GM18867 (cell line): ENCODE measurements at regions not wholly inside any gene's neighbourhood (a gene's known extent, or its start where the extent isn't known, plus 50 kb on each side); places are given as distances from the start of the nearest gene placed in this dataset.

Experiments used
- ATAC-seq: cut with Tn5 transposase; IDR thresholded peaks from one replicate; pipeline ENCODE4 v1.9.1; 2021; ENCODE audit warnings: mild to moderate bottlenecking, moderate library complexity; ENCODE audit not compliant: unreplicated experiment

DNA sequence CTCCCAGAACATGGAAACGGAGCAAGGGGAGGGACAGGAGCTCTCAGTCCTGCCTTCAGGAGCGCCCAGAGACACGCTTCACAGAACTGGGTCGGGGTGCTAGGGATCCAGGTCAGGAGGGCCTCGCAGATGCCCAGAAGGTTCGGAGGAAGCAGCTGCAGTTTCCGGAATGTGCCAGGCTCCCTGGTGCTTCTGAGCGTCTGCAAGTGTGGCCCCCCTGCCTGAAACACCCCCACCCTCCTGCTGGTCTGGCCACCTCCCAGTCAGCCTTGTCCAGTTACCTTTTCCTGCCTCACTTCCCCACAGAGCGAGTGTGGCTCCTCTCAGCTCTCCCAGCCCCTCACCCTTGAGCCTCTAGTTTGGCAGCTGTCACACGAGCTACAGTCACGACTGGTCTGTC is 88.3 kb upstream of the TAF1B start:
- no peak for ATAC-seq

DNA sequence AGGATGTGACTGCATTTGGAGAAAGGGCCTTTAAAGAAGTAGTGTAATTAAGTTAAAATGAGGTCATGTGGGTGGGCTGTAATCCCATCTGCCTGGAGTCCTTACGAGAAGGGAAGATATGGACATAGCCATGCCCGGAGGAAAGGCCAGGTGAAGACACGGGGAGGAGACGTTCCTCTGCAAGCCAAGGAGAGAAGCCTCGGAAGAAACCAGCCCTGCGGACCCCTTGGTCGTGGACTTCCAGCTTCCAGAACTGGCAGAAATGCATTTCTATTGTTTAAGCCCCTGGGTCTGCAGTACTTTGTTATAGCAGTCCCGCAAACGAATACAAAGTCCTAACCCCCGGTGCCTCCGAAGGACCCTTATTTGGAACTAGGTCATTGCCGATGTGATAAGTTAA is 87.6 kb upstream of the TAF1B start:
- ATAC-seq: no peak

DNA sequence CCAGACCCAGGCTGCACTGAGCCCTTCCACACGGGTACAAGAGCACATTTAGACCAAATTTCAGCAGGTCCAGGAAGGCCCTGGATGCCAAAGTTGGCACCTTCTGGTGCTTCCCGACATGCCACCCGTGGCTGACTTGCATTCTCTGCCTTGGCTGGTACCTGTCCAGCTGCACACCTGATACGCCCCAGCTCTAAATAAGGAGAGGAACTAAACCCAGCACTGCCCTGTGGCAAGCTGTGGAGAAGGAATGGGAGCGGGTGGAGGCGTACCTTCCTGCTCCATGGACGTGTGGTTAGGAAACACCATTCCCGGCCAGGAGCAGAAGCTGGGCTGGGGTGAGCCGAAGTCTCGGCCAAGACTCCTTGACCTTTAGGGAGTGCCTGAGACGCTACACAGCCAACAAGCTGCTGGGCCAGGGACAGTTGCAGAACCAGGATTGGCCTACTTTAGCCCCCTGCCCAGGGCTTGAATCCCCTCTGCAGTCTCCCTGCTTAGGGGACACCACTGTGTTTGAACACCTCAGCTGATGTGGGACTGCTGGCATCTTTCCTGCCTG is 86.5 kb upstream of the TAF1B start:
- no peak for ATAC-seq

DNA sequence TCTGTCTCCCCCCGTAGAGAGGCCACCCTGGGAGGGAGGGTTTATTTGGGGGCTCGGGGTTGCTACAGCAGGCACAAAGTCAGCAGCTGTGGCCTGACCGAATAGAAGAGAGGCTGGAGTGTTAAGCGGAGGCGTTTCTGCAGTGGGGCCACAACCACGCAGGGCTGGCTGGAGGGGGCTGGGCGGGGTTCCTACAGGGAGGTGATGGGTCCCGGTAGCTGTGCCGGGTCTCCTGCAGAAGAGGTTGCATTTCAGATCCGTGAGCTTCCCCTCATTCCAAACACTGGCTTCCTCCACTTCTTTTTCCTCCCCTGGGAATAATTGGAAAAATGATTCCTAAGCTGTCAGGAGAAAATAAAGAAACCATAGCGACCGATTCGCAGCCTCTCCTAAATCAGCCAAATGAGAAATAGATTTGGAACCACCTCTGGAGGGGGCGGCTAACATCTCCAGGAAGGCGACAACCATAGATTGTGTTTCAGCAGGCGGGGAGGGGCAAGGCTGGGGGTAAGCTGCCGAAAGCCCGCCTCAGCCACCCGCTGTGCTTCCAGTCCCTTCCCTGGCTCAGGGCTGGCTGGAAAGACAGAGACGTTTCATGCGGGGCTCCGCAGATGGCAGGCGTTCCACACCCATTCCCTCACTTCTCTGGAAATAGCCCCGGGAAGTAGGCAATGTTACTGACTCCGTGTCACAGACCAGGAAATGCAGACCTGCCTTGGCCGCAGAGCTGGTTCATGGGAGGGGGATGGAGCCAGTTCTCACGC is 85.6 kb upstream of the TAF1B start:
- no peak for ATAC-seq

DNA sequence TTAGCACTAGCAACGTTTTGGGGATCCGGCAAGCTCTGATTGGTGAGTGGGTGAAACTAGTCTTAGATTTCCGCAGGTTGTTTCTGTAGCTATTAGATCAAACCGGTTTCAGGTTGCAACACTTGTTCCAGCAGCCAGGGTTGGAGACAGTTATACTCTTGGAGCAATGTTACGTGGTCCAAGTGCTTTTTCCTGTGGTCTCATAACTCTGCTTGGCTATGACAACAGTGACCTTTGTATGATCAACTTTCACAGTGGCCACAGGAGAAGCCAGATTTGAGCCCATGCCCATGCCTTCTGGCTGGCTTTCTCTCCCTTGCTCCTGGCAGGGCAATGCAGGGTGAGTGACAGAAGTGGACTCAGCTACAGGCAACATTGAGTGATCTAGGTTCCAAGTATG is 84.5 kb upstream of the TAF1B start:
- ATAC-seq: no peak

DNA sequence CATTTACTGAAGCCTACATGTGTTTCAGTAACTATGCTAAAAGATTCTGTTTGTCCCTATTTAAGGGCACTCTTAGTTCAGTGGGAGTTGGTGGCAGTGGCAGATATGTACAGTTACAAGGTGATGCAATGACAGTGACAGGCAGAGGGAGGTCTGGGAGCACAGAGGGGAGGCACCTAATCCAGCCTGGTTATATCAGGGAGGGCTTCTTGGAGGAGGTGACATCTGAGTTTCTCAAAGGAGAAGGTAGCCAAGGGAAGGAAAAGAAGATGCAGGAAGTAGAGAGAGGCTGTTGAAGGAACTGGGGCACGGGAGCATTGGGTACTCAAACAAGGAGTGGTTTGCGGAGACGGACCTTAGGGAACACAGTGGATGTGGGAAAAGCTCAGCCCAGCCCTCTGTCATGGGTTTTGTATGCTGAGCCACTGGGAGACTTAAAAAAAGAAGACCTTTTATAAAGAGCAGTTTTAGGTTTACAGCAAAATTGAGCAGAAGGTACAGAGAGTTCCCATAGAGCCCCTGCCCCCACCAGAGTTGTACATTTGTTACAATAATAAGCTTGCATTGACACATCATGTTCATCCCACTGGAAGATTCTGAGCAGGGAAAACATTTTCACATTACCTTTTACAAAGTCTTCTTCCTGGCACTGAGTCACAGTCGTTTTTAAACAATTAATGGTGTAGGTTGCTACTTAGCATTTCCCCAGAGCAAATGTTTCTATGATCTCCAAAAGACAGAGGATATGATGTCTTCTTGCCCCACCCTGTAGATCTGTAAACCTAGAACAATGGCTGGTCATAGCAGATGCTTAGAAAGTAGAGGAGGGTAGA is 83.0 kb upstream of the TAF1B start:
- no peak for ATAC-seq

DNA sequence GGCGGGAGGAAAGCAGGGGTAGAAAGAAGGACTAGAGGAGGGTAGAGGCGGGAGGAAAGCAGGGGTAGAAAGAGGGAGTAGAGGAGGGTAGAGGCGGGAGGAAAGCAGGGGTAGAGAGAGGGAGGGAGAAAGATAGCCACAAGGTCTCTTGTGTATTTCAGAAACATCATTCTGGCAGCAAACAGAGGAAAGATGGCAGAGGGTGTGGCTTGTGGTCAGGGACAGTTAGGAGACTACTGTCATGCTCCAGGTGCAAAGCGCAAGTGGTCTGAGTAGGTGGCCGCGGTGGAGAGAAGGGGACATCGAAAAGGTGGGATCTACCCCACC is 82.4 kb upstream of the TAF1B start:
- ATAC-seq: no peak

DNA sequence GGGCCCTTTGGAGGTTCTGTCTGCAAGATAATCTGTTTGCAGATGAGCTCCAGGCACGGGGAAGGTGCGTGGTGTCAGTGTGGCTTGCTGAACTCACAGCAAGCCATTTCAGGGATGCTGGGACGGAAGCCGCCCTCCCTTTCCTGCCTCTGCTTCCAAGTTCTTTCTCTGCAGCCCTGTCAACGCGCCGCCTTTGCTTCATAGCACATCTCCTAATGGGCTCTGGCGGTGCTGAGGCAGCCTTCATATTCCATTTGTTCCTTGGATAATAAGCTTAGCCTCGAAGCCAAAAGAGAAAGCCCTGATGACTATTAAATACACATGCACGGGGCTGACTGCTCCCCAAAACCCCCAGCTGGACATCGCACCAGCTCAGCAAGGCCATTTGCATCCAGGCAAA is 81.7 kb upstream of the TAF1B start:
- no peak for ATAC-seq

DNA sequence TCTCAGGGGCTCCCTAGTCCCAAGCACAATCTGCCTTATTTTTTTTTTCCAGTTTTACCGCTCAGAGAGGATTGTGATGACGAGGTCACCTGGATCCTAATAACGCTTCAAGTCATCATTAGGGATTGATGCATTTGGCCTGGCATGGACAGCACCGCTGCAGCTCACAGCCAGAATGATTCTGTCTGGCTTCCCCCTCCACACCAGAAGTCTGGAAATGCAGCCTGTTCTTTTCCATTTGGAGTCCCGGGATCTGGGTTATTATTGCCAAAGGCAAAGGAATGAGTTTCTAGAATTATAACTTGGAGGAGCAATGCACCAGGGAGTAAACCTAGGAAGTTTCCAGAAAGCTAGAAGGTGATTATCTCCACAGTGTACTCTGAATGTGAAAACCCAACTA is 81.1 kb upstream of the TAF1B start:
- no peak for ATAC-seq

DNA sequence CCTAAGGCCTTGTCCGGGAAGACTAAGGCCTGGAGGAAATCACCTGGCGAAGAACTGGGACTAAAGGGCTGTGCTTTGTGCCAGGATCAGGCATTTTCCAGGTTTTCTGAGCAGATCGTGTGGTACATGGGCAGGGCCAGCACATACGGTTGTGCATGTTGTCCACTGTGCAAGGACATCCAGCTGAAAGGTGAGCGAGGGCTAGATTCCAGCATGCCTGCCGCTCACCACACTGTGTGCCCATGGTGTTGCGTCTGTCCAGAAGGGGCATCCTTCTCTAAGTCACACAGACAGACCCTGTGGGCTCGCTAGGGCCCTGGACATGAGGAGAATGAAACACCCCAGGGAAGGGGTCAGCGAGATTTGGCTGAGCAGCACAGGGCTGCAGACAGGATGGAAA is 80.3 kb upstream of the TAF1B start:
- no peak for ATAC-seq

DNA sequence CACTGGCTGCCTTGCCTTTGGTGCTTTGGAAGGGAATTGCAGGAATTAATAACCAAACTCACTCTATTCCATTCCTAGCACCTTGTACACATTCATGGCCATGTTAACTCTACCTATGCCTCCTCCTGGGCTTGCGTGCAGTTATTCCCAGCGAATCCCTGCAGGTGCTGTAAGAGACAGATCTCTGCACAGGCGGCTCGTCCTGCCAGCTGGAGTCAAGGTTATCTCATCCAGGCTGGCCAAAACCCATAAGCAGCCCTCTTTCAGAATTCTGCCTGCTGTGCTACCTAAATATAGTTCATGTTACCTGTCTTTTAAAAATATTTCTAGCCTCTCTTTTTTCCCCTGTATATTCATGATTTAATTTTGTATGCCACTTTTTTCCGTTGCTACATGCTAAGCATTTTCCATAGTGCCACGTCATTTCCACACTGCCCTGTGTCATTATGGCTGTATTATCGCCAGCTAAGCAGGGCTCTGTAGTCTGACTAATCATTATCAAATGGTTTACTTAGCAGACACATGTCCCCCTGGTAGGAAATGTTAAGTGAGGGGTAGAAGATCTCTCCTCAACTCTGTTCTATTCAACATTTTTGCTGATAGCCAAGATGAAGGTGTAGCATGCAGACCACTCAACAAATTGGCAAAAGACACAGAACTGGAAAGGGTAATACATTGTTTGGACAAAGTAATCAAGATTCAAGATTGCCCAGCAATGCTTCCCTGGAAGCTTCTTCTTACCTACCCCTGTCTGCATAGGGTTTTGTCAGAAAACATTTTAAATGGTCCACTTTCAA is 79.7 kb upstream of the TAF1B start:
- ATAC-seq: no peak

DNA sequence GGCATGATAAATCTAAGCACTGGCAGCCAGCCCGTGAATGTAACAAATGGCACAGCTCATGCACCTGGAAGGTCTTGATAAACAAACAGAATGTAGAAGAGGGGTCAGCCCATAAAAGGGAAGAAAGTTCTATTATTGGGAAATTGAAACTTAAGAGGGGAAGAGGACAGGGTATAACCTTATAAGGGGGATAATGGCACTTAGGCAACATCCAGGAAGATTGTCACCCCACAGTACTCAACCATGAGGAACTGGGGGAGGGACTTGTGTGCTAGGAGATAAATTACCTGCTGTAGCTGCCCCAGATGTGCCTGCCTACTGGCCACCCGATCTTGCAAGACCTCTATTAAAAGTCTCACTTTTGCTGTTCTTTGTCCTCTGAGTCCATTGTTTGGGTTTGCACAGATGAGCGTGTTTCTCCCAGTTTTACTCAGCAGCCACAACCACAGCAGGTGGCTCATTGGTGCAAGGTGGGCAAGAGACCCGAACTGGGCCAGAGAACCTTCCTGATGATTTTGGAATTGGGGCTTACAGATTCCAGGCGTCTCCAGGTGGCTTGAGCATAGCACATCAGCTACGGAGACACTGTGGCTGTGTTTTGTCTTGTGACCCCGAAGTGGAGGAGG is 79.0 kb upstream of the TAF1B start:
- ATAC-seq: no peak

DNA sequence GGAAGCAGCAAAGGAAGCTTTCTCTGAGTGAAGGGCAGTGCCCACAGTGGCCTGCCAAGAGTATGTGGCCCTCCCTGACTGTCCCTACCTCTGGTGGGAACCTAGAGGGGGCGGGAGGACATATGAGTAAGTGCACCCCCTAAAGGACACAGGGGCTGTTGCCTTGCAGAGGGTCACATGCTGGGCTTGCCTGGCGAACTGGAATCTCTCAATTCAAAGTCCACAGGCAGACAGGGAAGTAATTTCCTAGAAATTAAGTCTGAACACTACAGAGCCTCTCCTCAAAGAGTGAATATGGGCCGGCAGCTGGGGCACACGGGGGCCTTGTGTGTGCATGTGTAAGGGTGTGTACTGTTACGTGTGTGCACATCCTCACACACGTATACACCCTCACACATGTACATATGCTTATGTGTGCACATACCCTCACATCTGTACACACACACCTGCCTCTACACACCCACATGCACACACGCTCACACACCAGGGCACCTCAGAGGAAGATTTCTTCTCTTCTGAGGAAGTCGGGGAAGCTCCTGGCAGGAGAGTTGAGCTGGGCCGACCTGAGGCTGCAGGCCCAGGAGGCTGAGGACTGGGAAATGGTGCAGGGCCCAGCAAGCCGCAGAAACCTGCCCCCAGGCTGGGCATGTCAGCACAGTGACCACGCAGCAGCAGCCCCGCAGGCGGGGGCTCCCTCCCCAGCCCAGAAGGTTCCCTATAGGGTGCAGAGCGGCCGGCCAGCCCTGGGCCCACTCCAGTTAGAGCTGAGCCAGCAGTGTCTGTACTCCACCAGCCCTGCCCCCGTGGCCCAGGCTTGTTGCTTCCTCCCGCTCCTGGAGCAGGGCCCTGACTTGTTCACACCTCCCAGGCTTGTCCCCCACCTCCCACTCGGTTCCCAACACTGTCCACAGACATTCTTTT is 77.4 kb upstream of the TAF1B start:
- ATAC-seq: no peak

DNA sequence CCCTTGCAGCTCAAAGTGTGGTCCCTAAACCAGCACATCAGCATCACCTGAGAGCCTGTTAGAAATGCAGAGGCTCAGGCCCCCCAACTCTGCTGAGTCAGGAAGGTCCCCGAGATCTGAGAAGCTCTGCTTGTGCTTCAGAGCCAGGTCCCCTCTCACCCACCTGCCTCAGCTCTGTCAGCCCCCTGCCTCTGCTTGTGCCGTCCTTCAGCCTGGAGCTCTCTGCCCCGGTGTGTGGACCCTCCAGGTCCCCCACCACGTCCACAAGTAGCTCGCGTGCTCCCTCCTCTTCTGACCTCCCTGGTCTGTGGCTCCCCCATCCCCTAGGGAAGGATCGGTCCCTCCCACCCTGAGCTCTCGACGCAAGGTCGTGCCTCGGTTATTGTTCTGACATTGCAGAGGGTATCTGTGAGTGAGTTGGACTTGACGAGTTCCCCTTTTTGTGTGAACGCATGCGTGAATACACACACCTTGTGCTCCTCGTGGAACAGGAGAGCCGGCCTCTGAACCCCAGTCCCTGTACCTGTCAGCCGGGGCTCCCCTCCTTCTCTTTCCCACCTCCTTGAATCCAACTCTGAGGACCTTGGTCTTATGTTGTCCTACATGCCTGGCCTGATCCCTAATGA is 75.5 kb upstream of the TAF1B start:
- no peak for ATAC-seq

DNA sequence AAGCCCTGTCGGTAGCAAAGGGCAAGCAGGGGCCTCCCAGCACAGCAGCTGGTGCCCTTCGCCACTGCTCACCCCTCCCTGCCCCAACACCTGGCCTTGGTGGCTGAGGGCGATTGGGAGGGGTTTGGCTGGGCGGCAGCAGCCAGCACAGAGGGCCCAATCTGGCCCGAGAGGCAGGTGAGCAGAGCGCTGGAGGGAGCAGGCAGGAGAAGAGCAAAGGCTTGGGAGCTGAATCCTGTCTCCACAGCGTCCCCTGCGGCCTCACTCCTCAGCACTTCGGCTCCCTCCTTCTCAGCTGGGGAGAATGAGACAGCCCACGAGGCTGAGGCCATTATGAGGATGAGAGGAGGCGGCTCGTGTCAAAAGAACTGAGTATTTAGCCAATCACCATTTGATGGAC is 74.9 kb upstream of the TAF1B start:
- ATAC-seq: no peak

DNA sequence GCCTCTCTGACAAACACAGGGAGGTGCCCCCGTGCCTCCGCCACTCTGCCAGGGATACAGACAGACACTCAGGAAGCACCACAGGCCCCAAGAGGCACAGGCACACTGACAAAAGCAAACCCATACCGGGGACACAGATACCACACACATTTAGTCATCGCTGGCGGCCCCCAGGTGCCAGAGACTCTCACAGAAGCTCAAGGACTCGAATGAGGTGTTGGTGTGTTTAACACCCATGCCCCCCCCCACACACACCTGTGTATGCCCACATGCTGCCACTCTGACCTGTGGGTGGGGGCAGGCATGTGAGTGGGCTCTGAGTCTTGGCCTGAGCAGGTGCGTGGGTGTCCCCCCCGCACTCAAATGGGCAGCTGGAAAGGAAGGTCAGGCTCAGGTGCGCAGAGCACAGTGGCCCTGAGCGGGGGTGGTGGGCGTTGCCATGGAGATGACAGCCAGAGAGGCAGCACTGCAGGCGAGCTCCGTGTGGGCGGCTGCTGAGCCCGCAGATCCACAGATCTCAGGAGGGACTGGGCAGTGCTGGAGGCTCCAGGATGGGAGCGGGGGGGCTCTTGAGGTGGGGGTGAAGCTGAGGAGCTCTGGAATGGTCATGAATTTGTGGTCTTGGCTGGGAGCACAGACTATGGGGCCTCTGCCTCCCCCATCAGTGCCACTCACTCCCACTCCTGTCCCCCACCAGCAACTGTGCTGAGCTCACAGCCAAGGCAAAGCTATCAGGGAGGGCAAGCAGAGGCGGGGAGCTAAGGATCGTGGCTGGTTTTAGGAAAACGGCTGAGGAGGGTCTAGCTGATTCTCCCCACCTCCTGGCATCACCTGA is 73.9 kb upstream of the TAF1B start:
- ATAC-seq: no peak

DNA sequence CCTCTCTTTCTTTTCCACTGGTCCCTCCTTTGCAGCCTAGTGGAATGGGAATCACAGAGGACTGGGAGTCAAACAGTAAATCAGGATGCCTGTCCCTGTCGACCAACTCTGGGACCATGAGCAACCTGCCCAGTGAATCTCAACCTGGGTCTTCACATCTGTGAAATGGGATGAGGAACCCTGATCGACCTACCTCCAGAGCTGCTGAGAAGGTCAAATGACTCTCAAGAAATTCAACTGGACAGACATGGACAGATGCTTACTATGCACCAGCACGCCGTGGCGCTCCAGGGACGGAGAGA is 73.3 kb upstream of the TAF1B start:
- ATAC-seq: no peak

DNA sequence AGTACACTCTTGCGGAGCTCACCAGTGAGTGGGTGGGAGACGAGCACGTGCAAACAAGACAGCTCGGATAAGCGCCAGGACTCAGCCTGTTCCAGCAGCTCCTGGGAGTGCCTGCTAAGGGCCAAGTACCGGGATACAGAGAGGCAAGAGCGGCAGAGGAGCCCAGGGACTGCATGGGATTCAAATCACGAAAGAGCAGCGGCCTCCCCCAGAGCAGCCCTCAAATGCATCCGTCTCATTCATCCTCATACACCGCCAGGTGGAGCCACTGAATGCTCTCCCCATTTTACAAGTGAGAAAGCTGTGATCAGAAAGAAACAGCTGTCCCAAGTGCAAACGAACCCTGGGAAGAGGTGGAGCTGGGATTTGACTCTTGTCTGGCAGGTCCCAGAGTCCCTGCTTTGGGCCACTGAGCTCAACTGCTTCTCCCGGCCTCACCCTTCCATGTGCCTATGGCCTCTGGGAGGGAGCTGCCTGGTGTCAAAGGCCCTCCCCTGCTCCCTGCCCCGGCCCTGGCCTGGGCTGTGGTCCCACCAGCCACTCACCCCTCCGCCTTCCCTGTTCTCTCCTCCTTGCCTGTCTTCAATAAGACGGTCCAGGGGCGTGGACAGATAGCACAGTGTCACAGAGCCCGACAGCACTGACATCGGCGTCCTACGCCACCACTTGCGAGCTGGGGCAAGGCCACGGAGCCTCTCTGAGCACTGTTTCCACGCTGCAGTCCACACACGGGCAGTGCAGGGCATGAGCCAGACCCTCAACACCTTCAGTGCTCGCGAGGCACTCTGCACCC is 72.8 kb upstream of the TAF1B start:
- peak; percentile 38 for ATAC-seq
